ENCODE measurements at regions not wholly inside any gene's neighbourhood (a gene's known extent, or its start where the extent isn't known, plus 50 kb on each side); places are given as distances from the start of the nearest gene placed in this dataset.

DNA sequence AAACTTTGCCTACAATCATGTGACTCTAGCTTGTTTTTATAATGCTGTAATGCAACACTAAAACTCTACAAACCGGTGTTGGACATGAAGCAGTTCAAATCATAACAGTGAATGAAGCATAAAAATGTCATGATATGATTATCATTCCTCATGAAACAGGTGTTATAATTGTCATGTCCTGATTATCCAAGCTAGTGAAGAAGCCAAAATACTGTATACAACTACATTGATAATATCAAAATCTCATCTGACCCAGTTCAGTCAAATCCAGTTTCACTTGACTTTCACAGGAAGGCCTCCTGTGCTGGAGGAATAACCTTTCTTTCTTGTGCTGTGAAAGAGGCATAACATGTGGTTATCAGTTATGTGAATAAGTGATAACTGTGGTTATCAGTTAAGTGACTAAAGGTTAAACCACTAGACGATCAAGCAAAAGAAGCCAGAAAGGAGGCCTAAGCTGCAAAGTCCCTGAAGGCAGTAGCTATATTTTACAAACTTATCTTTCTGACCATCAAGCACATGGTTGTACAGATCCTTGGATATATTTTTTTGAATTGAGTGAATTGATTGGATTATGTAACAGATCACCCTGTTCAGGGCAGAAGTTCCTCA lies 296.4 kb downstream of the TUSC7 start:
- WGBS, 5 donors = 47 to 75% (median 59%) methylated on average over 2 of the region's 2 CpGs
- TF ChIP-seq POLR2A (IDR thresholded peaks at IDR 0.05) (no peak), EP300 (IDR thresholded peaks at IDR 0.05) (no peak), POLR2AphosphoS5 (IDR thresholded peaks at IDR 0.05) (no peak)
- TF ChIP-seq, protein P1, sequence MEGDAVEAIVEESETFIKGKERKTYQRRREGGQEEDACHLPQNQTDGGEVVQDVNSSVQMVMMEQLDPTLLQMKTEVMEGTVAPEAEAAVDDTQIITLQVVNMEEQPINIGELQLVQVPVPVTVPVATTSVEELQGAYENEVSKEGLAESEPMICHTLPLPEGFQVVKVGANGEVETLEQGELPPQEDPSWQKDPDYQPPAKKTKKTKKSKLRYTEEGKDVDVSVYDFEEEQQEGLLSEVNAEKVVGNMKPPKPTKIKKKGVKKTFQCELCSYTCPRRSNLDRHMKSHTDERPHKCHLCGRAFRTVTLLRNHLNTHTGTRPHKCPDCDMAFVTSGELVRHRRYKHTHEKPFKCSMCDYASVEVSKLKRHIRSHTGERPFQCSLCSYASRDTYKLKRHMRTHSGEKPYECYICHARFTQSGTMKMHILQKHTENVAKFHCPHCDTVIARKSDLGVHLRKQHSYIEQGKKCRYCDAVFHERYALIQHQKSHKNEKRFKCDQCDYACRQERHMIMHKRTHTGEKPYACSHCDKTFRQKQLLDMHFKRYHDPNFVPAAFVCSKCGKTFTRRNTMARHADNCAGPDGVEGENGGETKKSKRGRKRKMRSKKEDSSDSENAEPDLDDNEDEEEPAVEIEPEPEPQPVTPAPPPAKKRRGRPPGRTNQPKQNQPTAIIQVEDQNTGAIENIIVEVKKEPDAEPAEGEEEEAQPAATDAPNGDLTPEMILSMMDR (IDR thresholded peaks at IDR 0.05) = no peak
- no peak for DNase-seq
- H3K4me1 ChIP-seq = peaks cover 0 to 3% (median 0%) of the 10 kb centered on the region in 4 donors
- intact Hi-C loops (cut with DNase I; ENCODE audit: low total_unique reads) = no loop called here
- H3K36me3 ChIP-seq = no peaks in the 10 kb centered on the region
- no peaks in the 10 kb centered on the region for H3K9me3 ChIP-seq
- no peaks in the 10 kb centered on the region for H3K27me3 ChIP-seq
- no peak overlapping the region for H3K27ac ChIP-seq
- H3K4me3 ChIP-seq = no peak overlapping the region

DNA sequence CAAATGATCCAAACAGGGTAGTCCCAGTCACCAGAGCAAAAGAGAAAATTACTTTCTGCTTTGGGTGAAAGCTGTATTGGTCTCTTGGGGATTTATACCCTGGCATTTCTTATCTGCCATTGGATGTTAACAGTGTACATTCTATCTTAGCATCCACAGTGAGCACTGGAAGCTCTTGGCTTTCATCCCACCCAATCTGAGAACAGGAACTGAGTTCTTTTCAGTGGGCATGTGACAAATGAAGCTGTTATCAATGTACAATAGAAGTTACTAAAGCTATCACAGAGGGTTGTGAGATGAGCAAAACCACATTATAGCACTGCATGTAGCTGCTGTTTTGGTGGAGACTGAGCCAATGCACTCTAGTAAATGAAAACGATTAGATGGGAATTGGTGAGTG lies 300.7 kb downstream of the TUSC7 start:
- TF ChIP-seq, protein P1 (IDR thresholded peaks at IDR 0.05) = no peak
- TF ChIP-seq POLR2A (IDR thresholded peaks at IDR 0.05) = no peak
- no peak for TF ChIP-seq POLR2AphosphoS5 (IDR thresholded peaks at IDR 0.05)
- no peak for TF ChIP-seq EP300 (IDR thresholded peaks at IDR 0.05)
- whole genome bisulfite sequencing, 5 donors = 38 to 63% (median 48%) methylated on average over 1 of the region's 1 CpG
- Histone ChIP-seq H3K36me3 (no peaks in the 10 kb centered on the region), H3K4me3 (no peak overlapping the region), H3K27me3 (no peaks in the 10 kb centered on the region), H3K4me1 (no peaks in the 10 kb centered on the region), H3K27ac (no peak overlapping the region), H3K9me3 (no peaks in the 10 kb centered on the region)
- no peak for DNase-seq
- intact Hi-C loops (cut with DNase I; ENCODE audit: low total_unique reads) = loop anchor here (10.0 kb wide), 1 partner anchor 524 kb away; no protein-coding TSS in a partner anchor

DNA sequence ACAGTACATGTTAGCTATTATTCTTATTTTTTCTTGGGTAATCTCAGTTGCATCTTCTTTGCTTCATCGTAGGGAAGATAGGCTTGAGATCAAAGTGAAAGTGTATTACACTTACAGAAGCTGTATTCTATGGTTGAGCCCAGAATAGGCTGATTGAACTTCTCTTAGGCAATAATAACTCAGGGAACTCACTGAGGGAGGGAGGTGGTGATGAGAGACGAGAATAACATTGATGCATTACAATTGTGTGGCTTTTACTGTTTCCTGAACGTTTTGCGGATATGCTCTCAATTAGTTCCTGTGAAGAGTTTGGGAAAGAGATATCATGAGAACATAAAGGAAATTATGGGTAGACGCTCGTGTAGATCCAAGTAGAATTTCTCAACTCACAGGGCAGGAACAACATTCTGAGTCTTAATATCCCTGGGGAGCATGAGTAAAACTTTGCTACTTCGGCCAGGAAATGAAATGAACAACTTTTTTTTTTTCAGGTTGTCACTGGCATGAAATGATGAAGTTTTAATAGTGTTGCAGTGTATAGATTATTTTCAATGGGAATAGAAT lies 302.2 kb downstream of the TUSC7 start:
- no peaks in the 10 kb centered on the region for H3K4me1 ChIP-seq
- 69 to 81% (median 73%) methylated on average over 7 of the region's 7 CpGs for WGBS, 5 donors
- no peak for DNase-seq
- no peak overlapping the region for H3K4me3 ChIP-seq
- no peaks in the 10 kb centered on the region for H3K27me3 ChIP-seq
- H3K36me3 ChIP-seq = no peaks in the 10 kb centered on the region
- no peaks in the 10 kb centered on the region for H3K9me3 ChIP-seq
- H3K27ac ChIP-seq = no peak overlapping the region
- intact Hi-C loops (cut with DNase I; ENCODE audit: low total_unique reads) = loop anchor here (10.0 kb wide), 1 partner anchor 523 kb away; no protein-coding TSS in a partner anchor
- TF ChIP-seq POLR2A (IDR thresholded peaks at IDR 0.05) (no peak), EP300 (IDR thresholded peaks at IDR 0.05) (no peak), POLR2AphosphoS5 (IDR thresholded peaks at IDR 0.05) (no peak)
- TF ChIP-seq, protein P1 (IDR thresholded peaks at IDR 0.05) = no peak

DNA sequence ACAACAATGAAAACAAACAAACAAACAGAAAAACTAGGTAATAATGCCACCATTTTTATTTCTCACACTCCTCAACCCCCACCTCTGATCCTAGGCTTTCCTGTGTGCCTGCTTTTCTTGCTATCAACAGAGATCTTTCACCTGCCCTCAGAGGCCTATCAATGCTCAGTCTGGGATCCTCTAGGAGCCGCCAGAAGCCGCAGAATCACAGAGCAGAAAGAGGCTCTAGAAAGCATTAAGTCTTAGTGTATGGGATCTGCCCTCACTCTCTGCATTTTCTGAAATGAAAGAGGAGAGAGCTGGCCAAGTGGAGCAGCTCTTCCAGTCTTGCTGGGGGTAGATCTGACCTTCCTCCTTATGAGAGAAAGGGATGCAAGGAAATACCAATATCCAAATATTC lies 306.8 kb downstream of the TUSC7 start:
- no peaks in the 10 kb centered on the region for H3K36me3 ChIP-seq
- no peaks in the 10 kb centered on the region for H3K27me3 ChIP-seq
- WGBS, 5 donors = 75 to 100% (median 85%) methylated on average over 2 of the region's 2 CpGs
- DNase-seq = peak in 1 of 2 donors; percentile 42
- TF ChIP-seq POLR2A (IDR thresholded peaks at IDR 0.05) (no peak), EP300 (IDR thresholded peaks at IDR 0.05) (no peak), POLR2AphosphoS5 (IDR thresholded peaks at IDR 0.05) (no peak)
- TF ChIP-seq, protein P1 (IDR thresholded peaks at IDR 0.05) = no peak
- no peak overlapping the region for H3K4me3 ChIP-seq
- no peak overlapping the region for H3K27ac ChIP-seq
- H3K9me3 ChIP-seq = no peaks in the 10 kb centered on the region
- H3K4me1 ChIP-seq = peaks cover 0 to 7% (median 2%) of the 10 kb centered on the region in 4 donors
- intact Hi-C loops (cut with DNase I; ENCODE audit: low total_unique reads) = loop anchor here (10.0 kb wide), 1 partner anchor 518 kb away; no protein-coding TSS in a partner anchor
